DND-41 (cell line): ENCODE measurements at regions not wholly inside any gene's neighbourhood (a gene's known extent, or its start where the extent isn't known, plus 50 kb on each side); places are given as distances from the start of the nearest gene placed in this dataset.
A peak's percentile ranks its signal among the peaks of the same experiment; 100 is the strongest.
"Not testable (repeated sequence)": the region's sequence is repeated elsewhere in the genome, so short reads cannot be mapped to it uniquely, and the experiment has no call there.

Experiments
- ATAC-seq: fragments of 200-7000 bp; cut with Tn5 transposase; 3 replicates; pipeline ENCODE4 v1.9.1; 2021; ENCODE audit warnings: low read depth; ENCODE audit not compliant: insufficient read depth
- DNase-seq: peaks from one replicate; pipeline ENCODE4 v3.0.0-alpha.2; 2020
- H2AFZ ChIP-seq: 2 replicates; pipeline ENCODE4 v1.6.0; 2012; ENCODE audit warnings: low read depth, low read length
- H3K27ac ChIP-seq: 2 replicates; pipeline ENCODE4 v1.5.1; 2012; ENCODE audit warnings: low read length, inconsistent platforms
- H3K27me3 ChIP-seq: fragments of 200-600 bp; sonication (generic); 2 replicates; pipeline ENCODE4 v1.6.0; 2012; ENCODE audit warnings: low read length, mild to moderate bottlenecking, inconsistent platforms; ENCODE audit not compliant: insufficient read depth, poor library complexity
- H3K36me3 ChIP-seq: 2 replicates; pipeline ENCODE4 v1.5.1; 2012; ENCODE audit warnings: low read length, inconsistent platforms; ENCODE audit not compliant: insufficient read depth
- H3K4me1 ChIP-seq: 2 replicates; pipeline ENCODE4 v1.5.1; 2012; ENCODE audit warnings: mild to moderate bottlenecking, low read length; ENCODE audit not compliant: insufficient read depth
- H3K4me2 ChIP-seq: 2 replicates; pipeline ENCODE4 v1.6.0; 2012; ENCODE audit warnings: mild to moderate bottlenecking, moderate library complexity, low read length, inconsistent platforms; ENCODE audit not compliant: insufficient read depth
- H3K4me3 ChIP-seq, 2 experiments: fragments of 200-600 bp in 1 of 2; shearing (Covaris generic) in 1 of 2; 2 replicates each; pipeline ENCODE4 v1.5.1; 2012 to 2016; ENCODE audit warnings: inconsistent platforms in 2 of 2, low read length in 2 of 2, mild to moderate bottlenecking in 2 of 2, low read depth in 1 of 2, moderate library complexity in 1 of 2
- H3K79me2 ChIP-seq: 2 replicates; pipeline ENCODE4 v1.6.0; 2012; ENCODE audit warnings: low read length, inconsistent platforms; ENCODE audit not compliant: insufficient read depth
- H3K9ac ChIP-seq: 2 replicates; pipeline ENCODE4 v1.6.0; 2012; ENCODE audit warnings: low read depth, mild to moderate bottlenecking, inconsistent platforms, low read length, moderate library complexity
- H3K9me3 ChIP-seq: 2 replicates; pipeline ENCODE4 v1.5.1; 2012; ENCODE audit warnings: low read length, moderate library complexity, mild to moderate bottlenecking, inconsistent platforms; ENCODE audit not compliant: insufficient read depth, severe bottlenecking
- H4K20me1 ChIP-seq: 2 replicates; pipeline ENCODE4 v1.6.0; 2012; ENCODE audit warnings: low read length; ENCODE audit not compliant: insufficient read depth
- CTCF ChIP-seq: IDR thresholded peaks from 2 replicates; pipeline ENCODE4 v1.5.1; 2012; ENCODE audit warnings: borderline replicate concordance, low read length, moderate library complexity, mild to moderate bottlenecking; ENCODE audit not compliant: poor library complexity, severe bottlenecking; ENCODE audit errors: extremely low read depth
- EZH2 ChIP-seq: IDR thresholded peaks from 3 replicates; pipeline ENCODE4 v1.6.1; 2012; ENCODE audit warnings: borderline replicate concordance, low read depth, mild to moderate bottlenecking, moderate library complexity, low read length, inconsistent platforms; ENCODE audit not compliant: severe bottlenecking

- not testable (repeated sequence) for H4K20me1 ChIP-seq, DNase-seq, H3K27me3 ChIP-seq, ATAC-seq, H2AFZ ChIP-seq, H3K79me2 ChIP-seq, H3K4me2 ChIP-seq, H3K36me3 ChIP-seq, H3K27ac ChIP-seq, H3K4me3 ChIP-seq, H3K9me3 ChIP-seq, H3K9ac ChIP-seq
- peaks cover 53% of the 10 kb centered on the region for H3K4me1 ChIP-seq
Measured at GRCh38 chr19:28433166-28433565, 779.8 kb downstream of the UQCRFS1 start.

- H3K4me2 ChIP-seq: no peak overlapping the region
- H3K9me3 ChIP-seq: no peaks in the 10 kb centered on the region
- no peak for ATAC-seq
- H3K79me2 ChIP-seq: no peaks in the 10 kb centered on the region
- H3K4me1 ChIP-seq: peaks cover 52% of the 10 kb centered on the region
- TF ChIP-seq CTCF: no peak
- TF ChIP-seq EZH2: no peak
- H2AFZ ChIP-seq: no peak overlapping the region
- no peaks in the 10 kb centered on the region for H3K27me3 ChIP-seq
- H3K9ac ChIP-seq: no peak overlapping the region
- H4K20me1 ChIP-seq: no peaks in the 10 kb centered on the region
- H3K36me3 ChIP-seq: no peaks in the 10 kb centered on the region
- no peak for DNase-seq
- H3K4me3 ChIP-seq: no peak overlapping the region
- H3K27ac ChIP-seq: no peak overlapping the region
Measured at GRCh38 chr19:28430214-28430613, 782.7 kb downstream of the UQCRFS1 start.

- DNase-seq: no peak
- Histone ChIP-seq H3K9ac (no peak overlapping the region), H3K79me2 (no peaks in the 10 kb centered on the region), H3K36me3 (no peaks in the 10 kb centered on the region), H3K27me3 (no peaks in the 10 kb centered on the region), H3K4me1 (peaks cover 52% of the 10 kb centered on the region), H3K9me3 (no peaks in the 10 kb centered on the region), H4K20me1 (no peaks in the 10 kb centered on the region), H3K27ac (0 out of 2 replicates have a peak overlapping the region, but pooled peaks have one; percentile 7), H2AFZ (no peak overlapping the region), H3K4me3 (no peak overlapping the region), H3K4me2 (no peak overlapping the region)
- no peak for ATAC-seq
- TF ChIP-seq CTCF: no peak
- TF ChIP-seq EZH2: no peak
Measured at GRCh38 chr19:28429356-28429755, 783.6 kb downstream of the UQCRFS1 start.

GRCh38 chr19:28428663-28429348, 784.1 kb downstream of the UQCRFS1 start:
- ATAC-seq (no peak), DNase-seq (no peak)
- peaks cover 57% of the 10 kb centered on the region for H3K4me1 ChIP-seq
- H3K4me2 ChIP-seq: no peak overlapping the region
- no peaks in the 10 kb centered on the region for H3K9me3 ChIP-seq
- H3K36me3 ChIP-seq: no peaks in the 10 kb centered on the region
- no peaks in the 10 kb centered on the region for H3K27me3 ChIP-seq
- no peak overlapping the region for H3K9ac ChIP-seq
- TF ChIP-seq CTCF (no peak), EZH2 (no peak)
- H4K20me1 ChIP-seq: no peaks in the 10 kb centered on the region
- no peak overlapping the region for H2AFZ ChIP-seq
- H3K27ac ChIP-seq: no peak overlapping the region
- no peaks in the 10 kb centered on the region for H3K79me2 ChIP-seq
- no peak overlapping the region for H3K4me3 ChIP-seq
